Bone marrow (tissue), 2 donors: ENCODE measurements at regions not wholly inside any gene's neighbourhood (a gene's known extent, or its start where the extent isn't known, plus 50 kb on each side); places are given as distances from the start of the nearest gene placed in this dataset.

Experiments used
- DNase-seq, 2 donors: peaks; one replicate each; lab custom pipeline; 2025; lab: John Stamatoyannopoulos, UW

DNA sequence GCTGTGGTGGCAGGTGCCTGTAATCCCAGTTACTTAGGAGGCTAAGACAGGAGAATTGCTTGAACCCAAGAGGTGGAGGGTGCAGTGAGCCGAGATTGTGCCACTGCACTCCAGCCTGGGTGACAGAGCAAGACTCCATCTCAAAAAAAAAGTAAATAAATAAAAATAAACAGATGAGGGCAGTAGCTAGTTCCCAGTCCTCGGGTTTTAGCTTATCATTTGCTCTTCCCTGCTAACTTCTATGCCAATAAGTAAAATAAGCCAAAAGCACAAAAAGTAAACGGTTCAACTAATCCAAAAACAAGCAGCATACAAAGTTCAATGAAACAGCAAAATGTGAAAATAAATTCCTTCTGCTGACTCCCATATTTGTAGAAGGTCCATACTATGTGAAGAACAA, 133.0 kb upstream of the TMCC3 start:
- DNase-seq, result no peak

DNA sequence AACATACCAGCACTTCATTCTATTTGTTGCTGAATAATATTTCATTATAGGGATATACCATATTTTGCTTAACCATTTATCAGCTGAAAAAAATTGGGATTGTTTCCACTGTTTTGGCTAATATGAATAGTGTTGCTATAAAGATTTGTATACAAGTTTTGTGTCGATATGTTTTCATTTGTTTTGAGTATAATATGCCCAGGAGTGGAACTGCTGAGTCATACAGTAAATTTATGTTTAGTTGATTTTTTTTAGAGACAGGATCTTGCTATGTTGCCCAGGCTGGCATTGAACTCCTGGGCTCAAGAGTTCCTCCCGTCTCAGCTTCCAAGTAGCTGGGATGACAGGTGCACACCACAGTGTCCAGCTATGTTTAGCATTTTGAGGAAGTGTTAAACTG, 131.5 kb upstream of the TMCC3 start:
- DNase-seq, result no peak

DNA sequence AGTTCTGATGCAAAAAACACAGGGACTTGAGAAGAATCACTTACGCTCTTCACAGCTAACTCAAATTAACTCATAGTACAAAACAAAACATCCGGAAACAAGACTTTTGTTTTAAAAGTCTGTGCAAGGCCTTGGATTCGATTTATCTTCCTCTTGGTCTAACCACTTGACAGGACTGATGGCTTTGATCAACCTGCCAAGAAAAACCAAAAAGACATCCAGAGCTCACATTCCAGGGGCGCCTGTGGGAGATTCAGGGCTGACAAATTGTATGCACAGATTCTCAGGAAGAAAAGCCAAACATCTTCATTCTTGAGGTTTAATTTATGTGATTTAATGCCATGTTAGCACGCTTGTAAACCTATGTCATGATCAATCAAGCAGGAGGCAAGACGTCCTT, 129.1 kb upstream of the TMCC3 start:
- no peak for DNase-seq

DNA sequence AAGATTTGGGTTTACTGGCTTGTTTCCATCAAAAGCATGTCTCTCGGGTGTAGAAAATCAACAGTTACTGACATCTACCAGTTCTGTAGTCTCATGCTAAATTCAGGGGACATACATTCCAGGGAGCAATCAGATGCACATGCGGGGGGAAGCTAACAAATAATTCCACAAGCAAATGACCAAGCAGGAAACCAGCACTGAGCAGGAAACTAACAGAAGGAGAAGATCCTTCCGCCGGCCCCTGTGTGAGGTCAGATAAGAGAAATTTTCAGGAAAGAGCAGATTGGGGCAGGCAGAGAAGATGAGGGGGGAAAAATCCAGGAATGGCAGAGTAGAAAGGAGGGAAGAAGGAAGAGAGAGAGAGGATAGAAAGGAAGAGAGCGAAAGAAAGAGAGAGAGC, 127.6 kb upstream of the TMCC3 start:
- DNase-seq, result no peak

DNA sequence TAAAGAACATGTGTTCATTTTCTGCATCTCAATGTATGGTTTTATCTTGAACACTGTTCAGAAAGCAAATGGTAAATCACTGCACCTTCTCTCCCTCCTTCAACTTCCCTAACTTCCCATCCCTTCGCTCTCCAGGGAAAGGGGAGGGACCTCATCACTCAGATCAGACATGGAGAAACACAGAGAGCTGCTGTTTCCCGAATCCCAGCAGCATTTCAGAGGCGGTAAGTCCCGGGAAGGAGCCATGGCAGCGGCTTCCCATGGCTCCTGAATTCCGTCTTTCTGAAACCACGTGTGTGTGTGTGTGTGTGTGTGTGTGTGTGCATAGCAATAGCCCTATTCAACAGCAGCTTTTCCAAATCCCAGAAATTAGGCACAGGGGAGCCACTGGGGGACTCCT, 125.4 kb upstream of the TMCC3 start:
- DNase-seq, result no peak

DNA sequence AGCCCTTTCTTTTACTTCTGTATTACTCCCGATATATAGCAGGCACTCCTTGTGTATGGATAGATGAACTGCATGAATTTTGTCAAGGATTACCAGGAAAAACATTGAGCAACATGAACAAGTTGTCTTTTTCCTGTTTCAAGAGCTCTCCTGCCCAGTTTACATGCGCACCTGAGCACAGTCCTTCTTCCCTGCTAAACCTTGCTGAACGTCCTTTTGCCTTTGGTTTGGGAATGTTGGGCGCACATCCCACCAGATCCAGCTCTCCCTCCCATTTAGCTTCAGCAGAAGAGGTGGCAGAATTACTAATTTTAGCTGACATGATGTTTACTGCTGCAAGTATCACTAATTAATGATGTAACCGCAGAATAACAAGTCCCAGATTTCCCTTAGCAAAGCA, 121.4 kb upstream of the TMCC3 start:
- DNase-seq, result no peak

DNA sequence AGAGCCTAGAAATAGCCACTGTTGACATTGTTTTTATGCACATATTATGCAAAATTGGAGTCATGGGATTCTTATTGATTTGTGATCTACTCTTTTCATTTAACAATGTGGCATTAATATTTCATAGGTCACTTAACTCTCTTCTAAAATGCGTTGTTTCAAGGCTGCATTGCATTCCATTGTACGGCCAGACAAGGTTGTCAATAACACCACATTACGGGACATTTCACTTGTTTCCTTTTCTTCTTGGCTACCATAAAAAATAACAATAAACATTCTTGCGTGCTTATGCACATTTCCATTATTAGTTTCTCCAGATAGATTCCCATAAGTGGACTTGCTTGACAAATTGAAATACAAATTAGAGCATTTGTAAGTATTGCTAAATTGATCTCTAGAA, 120.8 kb upstream of the TMCC3 start:
- DNase-seq, result no peak

DNA sequence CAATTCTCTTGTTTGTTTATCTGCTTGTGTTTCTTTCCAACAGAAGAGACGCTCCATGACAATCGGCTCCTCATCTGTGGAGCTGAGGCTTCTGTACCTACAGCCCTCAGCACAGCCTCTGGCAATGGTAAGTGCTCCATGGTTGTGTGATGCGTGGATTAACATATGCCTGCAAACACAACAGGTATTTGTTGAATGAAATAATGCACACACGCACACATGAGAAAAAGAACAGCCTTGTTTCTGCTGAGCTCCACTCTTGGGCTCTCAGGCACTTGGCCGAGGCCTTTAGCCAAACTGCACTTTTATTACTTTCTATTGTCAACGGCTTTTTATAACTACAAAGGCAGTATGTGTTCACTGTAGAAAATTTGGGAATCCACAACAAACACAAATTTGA, 120.4 kb upstream of the TMCC3 start:
- no peak for DNase-seq

DNA sequence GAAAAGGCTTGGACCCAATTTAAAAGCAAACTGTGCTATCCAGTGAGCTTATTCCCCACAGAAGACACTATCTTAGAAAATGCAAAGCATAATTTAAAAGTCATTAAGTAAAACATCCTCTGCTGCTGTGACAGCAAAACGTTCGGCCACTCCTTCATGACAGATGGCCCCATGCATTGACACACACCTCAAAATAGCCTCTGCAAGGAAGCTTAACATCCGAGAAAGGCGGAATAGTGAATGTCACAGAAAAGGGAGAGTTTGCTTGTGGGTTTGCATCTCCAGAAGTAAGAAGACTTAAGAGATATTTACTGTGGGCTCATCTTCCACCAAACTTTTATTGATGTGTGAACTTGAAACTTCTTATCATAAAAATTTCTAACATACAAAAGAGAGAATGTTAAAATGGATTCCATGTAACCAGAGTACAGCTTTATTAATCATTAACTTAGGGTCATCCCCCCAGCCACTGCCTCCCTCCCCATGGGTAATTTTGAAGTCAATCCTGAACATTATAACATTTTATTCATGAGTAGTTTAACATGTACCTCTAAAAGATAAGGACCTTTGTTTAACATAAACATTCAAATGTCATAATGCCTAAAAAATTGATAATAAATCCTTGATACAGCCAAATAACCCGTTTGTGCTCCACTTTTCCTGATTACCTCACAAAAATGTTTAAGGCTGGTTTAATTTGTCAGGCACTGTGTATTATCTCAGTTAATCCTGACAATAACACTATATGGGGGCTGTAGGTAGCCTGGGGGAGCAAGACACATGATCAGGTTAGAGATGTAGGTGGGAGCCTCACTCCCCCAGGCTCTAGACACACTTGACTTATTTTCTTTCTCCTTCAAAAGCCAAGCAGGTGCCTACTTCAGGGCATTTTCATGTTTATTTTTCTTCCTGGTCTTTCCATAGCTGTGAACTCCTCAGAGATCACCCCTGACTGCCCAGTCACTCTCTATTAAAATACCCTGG, 119.7 kb upstream of the TMCC3 start:
- no peak for DNase-seq

DNA sequence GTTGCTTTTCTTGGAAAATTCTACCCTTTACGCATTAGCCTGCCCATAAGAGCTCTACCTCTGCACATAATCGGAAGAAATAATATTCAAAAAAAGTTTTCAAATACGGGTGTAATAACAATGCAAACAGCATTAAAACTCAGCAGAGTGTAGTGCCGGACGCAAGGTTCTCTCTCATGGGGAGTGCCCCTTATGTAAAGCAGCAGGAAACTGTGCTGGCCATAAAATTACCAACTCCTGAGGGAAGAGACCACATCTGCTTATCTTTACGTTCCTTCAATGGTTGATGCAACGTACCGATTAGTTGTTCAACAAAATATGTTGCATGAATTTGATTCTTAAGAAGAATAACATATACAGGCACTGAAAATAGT, 118.7 kb upstream of the TMCC3 start:
- no peak for DNase-seq

DNA sequence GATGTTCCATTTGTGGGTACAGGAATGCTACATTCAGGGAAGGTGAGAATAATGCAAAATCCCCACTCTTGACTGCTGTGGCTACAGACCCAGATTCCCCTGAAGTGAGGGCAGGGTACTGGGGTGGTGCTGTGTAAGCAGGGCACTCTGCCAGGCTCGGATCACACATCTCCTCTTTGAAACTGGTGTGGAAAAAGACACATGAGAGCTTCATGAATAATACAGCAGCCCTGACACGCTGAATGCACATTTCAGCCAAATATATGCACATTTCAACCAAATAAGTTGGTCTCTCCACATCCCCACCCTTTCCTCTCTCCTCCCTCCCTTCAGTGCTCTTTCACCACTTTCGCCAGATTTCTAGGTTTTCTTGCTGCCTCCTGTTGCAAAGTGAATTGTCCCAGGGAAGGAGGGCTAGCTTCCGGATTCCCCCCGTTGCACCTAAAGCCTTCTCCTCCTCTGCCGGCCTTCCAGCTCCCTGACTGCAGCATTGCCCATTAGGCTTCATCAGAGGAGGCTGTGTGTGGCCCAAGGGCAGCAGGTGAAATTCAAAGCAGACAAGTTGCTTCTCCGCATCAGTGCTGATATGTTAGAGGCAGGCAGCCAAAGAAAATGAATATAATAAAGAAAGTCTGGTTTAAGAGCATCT, 118.2 kb upstream of the TMCC3 start:
- no peak for DNase-seq

DNA sequence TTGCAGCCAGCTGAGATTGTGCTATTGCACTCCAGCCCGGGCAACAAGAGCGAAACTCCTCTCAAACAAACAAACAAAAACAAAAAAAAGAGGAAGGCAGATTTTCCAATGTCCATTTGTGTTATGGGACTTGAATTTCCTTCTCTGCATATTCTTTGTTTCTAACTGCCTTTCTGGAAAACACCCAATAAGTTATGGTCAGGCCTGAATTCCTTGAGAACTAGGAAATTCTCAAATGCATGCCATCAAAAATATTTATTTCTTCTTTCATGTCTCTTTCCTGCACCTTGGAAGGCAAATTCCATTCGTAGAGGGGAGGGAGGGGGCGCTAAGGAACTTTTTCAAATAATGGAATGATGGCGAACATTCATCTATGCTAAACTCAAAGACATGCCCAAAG, 117.6 kb upstream of the TMCC3 start:
- no peak for DNase-seq

DNA sequence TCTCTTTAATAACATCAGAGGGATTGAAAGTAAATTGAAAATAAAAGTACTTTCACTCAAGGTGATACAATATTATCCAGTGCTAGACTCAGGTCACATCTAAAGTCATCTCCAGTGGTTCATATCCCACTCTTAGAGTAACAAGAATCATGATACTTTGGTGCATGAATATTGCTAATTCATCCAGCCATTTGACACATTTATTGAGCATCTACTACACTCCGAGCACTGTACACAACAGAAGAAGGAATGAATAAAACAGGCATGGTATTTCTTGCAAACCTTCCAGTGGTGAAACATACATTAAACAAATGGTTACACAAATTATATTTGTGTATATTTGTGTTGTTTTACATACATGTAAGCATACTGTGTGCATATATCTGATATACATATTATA, 116.0 kb upstream of the TMCC3 start:
- DNase-seq, result no peak

DNA sequence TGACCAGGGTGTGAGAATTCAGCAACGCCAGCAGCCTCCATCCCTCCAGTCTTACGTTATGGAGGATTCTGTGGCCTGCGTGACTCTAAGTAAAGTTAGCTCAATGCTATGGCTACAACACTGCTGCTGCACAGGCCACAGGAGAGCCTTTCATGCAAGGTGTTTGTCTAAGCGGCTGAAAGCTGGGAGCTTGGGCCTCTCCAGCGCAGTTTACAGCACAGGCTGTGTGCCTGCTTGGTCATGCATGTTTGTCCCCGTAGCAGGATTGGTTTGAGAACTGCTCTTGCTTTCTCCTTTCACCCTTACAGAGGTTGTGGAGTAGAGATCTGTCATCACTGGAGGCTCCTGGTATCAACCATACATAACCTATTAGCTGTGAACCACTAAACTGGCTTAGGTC, 113.1 kb upstream of the TMCC3 start:
- DNase-seq, result no peak

DNA sequence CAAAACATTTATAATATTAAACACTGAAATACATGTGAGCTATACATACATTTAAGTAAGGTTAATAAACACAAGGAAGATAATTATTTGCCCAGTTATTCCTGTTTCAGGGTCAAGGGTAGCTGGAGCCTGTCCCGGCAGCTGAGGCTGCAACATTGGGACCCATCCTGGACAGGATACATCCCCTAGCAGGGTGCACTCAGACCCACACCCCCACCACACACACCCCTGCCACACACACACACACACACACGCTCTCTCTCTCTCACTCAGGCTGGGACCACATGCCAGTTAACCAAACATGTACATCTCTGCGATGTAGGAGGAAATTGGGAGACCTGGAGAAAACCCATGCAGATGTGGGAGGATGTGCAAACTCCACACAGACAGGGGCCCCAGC, 112.6 kb upstream of the TMCC3 start:
- DNase-seq, result no peak

DNA sequence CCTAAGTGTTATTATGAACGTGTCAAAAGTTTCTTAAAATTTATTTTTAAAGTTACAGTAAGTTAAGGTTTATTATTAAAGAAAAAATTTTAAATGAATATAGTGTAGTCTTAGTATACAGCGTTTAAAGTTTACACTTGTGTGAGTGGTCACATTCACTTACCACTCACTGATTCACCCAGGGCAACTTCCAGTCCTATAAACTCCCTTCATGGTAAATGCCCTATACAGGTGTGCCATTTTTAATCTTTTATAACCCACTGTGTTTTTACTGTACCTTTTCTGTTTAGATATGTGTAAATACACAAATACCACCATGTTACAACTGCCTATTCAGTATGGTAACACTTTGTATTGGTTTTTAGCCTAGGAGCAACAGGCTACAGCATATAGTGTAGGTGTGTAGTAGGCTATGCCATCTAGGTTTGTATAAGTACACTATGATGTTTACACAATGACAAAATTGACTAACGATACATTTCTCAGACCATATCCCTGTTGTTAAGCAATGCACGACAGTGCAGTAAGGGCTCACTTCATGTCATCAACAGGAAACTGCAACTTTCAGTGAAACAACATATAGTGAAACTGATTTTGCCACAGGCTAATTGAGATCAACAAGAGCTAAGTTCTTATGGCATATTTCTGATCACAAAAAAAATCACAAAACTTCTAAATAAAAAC, 112.0 kb upstream of the TMCC3 start:
- DNase-seq, result no peak

DNA sequence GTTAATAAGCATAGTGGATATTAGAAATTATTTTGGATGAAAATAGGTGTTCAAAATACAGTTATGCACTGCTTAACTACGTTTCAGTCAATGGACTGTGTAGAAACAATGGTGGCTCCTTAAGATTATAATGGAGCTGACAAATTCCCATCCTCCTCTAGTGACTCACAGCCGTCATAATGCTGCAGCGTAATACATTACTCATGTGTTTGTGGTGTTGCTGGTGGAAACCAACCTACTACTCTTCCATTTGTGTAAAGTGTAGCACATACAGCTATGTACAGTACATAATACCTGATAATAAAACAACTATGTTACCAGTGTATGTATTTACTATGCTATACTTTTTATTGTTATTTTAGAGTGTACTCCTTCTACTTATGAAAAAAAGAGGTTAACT, 111.2 kb upstream of the TMCC3 start:
- no peak for DNase-seq

DNA sequence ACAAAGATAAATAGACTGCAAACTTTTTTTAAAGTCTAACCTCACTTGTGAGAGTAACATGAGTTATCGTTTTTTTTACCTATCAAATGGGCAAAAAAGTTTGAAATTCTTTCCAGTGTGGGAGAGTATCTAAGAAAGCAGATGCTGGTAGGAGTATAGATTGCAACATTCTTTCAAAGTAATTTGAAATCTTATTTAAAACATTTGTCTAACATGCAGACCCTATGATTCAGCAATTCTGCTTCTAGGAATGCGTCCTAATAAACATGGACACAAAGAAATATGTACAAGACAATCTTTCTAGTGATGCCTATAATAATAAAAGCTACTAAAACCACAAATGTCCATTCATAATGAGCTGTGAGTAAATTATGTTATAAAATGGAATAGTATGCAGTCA, 110.4 kb upstream of the TMCC3 start:
- DNase-seq, result no peak

DNA sequence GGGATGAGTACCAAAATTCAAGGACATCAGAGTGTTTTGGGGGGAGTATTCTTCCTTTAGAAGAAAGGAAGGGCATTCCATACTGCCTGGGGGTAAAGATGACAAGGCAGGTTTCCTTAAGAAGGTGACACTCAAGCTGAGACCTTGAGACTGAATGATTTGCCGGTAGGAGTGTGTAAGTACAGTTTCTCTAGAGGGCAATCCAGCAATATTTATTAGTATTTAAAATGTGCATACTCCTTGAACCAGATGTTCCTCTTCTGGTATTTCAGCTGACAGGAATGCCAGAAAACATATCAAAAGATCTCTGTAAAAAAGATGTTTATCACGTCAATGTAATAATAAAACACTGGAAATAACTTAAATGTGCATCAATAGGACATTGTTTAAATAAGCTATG, 106.4 kb upstream of the TMCC3 start:
- no peak for DNase-seq

DNA sequence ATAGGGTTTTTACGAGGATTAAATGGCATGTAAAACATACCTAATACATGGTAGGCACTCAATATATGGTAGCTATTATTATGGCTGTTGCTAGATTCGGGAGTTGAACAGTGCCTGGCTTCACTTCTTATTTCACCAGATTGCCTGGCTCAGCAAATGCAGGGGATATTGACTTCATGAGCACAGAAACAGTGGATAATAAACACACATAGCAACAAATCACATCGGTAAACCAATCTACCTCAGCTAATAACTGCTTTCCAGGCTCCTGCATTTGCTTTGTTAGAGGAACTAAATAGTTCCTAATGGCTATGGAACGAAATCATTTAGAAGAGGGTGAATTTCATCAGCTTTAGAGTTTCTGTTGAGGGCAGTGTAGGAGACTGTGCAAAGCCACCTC, 105.2 kb upstream of the TMCC3 start:
- no peak for DNase-seq

DNA sequence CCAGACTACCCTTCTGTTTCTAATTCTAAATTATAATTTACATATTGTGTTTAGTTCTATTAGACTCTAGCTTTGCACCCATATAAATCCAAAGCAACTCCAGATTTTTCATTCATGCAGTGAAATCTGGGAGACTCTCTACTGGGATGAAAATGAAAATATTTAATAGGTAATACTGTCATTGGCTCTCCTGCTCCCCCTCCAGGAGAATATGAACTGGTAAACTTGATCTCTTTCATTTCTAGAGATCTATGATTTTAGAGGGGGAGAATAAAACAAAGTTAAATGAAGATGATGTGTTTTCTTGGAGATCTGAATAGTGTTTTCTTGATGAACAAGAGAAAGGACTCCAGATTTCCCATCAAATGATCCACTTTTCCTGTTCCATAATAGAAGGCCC, 104.3 kb upstream of the TMCC3 start:
- DNase-seq, result no peak

DNA sequence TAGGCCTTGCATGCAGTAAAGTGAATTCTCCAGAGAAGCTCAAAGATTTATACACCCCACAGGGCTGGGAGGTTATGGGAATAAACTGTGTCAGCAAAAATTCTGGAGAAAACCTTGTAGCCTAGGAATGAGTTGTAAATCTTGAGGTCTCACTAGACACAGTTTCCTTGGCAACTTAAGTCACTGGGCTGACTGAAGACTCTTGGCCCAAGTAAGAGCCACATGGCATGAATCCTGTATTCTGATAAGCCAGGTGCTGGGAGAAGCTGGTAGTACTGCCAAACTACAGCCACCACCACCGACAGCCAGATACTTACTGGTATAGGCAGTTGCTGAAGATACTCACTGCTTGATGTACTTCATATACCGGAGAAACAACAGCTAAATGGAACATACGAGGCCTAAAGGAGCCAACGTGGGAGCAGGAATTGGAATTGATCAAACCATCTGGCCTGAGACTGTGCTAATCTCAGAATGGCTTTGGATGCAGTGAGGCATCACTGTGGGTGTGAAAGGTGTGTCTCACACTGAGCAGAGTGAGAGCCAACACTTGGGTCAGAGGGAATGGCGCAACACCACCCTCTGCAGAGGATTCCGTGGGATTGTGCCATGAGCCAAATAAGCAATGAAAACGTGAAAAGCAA, 102.8 kb upstream of the TMCC3 start:
- no peak for DNase-seq

DNA sequence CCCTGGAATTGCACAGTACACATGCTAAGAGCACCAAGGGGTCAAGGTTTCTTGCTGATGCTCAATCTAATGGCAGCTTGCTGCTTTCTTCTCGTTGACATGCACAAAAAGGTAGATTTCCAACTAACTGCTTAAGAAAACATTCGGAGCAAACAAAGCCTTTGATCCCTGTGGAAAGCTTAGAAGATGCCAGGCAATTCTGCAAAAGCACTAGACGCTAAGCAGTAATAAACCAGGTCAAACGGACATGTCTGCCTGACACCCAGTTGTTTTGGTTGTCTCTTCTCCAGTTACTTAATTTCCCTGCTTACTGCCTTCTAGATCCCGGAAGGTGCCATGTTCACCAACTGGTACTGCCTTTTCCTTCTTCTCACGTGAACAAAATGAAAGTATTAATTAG, 100.5 kb upstream of the TMCC3 start:
- DNase-seq, result no peak
